ENCODE measurements at regions not wholly inside any gene's neighbourhood (a gene's known extent, or its start where the extent isn't known, plus 50 kb on each side); places are given as distances from the start of the nearest gene placed in this dataset.

DNA sequence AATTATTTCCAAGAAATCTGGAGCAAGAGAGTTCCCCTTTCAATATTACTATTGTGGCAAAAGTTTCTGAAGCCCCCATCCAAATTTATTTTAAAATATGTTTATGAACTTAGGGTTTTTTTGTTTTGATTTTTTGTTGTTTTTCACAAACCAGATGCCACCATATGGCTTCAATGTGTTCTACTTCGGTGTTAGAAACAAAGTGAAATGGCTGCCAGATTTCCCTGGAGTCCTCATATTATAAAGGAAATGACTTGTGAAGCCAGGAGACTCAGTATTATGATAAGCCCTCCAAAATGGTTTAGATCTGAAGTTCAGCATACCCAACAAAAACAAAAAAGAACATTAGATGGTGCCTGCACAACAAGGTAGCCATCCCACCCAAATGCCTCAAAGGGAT, 154.2 kb upstream of the SPANXC start:
- DNase-seq (ENCODE audit: low read depth) = no peak

DNA sequence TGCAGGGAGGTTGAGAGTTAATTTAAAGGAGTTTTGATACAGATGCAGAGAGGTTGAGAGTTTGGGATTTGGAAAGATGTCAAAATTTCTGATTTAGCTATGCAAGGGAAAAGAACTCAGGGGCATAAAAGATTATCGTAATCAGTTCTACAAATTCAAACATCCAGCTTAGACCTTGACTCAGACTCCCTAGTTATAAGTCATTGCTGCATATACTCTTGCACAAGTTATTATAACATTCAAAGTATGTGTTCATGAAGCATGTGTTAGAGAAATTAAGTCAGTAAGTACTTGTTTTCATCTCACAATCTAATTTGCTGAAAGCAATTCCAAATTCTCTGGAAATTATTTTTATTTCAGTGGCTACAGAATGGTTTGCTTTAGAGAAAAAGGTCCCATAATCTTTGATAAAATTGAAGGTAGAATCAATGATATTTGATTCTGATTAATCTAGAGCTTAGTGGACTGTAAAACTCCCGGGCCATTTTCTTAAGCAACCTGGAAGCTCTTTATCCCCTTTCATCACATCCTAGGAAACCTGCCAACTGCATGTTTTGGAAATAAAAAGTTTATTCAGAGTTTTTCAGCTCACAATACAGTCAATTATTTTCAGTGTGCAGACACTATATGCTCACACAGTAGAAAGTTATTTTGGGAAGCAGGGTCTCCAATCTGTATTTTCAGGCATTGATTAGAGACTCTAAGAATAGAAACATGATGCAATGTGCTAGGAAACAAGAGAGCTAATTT, 132.9 kb upstream of the SPANXC start:
- no peak for FAIRE-seq
- Histone ChIP-seq H3K4me3 (ENCODE audit: low read depth, low read length) (no peak overlapping the region), H3K36me3 (ENCODE audit: control insufficient read depth, insufficient read depth, low read length) (no peaks in the 10 kb centered on the region), H3K27me3 (ENCODE audit: control insufficient read depth, insufficient read depth, low read length) (no peaks in the 10 kb centered on the region)
- DNase-seq (ENCODE audit: low read depth) = no peak
- TF ChIP-seq, protein P1, sequence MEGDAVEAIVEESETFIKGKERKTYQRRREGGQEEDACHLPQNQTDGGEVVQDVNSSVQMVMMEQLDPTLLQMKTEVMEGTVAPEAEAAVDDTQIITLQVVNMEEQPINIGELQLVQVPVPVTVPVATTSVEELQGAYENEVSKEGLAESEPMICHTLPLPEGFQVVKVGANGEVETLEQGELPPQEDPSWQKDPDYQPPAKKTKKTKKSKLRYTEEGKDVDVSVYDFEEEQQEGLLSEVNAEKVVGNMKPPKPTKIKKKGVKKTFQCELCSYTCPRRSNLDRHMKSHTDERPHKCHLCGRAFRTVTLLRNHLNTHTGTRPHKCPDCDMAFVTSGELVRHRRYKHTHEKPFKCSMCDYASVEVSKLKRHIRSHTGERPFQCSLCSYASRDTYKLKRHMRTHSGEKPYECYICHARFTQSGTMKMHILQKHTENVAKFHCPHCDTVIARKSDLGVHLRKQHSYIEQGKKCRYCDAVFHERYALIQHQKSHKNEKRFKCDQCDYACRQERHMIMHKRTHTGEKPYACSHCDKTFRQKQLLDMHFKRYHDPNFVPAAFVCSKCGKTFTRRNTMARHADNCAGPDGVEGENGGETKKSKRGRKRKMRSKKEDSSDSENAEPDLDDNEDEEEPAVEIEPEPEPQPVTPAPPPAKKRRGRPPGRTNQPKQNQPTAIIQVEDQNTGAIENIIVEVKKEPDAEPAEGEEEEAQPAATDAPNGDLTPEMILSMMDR (IDR thresholded peaks at IDR 0.05; ENCODE audit: insufficient read depth, low read length, severe bottlenecking) = no peak

More for the DNA sequence above, 154.2 kb upstream of the SPANXC start:
- Histone ChIP-seq H3K27me3 (ENCODE audit: control insufficient read depth, insufficient read depth, low read length) (no peaks in the 10 kb centered on the region), H3K4me3 (ENCODE audit: low read depth, low read length) (no peak overlapping the region), H3K36me3 (ENCODE audit: control insufficient read depth, insufficient read depth, low read length) (no peaks in the 10 kb centered on the region)
- FAIRE-seq = no peak
- TF ChIP-seq, protein P1 (IDR thresholded peaks at IDR 0.05; ENCODE audit: insufficient read depth, low read length, severe bottlenecking) = no peak

GRCh38 chrX:141341743-141342142, 99.4 kb upstream of the SPANXC start:
- no peak for DNase-seq (ENCODE audit: low read depth)
- TF ChIP-seq, protein P1 (IDR thresholded peaks at IDR 0.05; ENCODE audit: insufficient read depth, low read length, severe bottlenecking) = no peak
- FAIRE-seq = no peak
- H3K36me3 ChIP-seq (ENCODE audit: control insufficient read depth, insufficient read depth, low read length) = no peaks in the 10 kb centered on the region
- no peaks in the 10 kb centered on the region for H3K27me3 ChIP-seq (ENCODE audit: control insufficient read depth, insufficient read depth, low read length)
- H3K4me3 ChIP-seq (ENCODE audit: low read depth, low read length) = no peak overlapping the region

DNA sequence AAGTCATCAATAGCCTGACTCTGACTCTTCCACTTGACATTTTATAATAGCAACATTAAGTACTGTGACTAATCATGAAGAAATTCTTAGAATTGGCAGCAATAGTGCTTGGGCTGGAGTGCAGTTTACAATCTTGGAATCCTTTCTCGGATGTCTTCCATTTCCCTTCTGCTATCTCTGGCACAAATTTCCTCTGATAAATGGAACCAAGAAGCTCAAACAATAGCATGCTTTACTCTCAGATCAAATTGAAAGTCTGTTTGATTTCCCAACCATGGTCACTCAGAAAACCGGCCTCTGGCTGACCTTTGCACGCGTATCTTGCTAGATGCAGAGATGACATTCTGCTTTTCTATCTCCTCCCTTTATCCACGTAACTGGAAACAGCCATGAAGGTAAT, 99.0 kb upstream of the SPANXC start:
- H3K27me3 ChIP-seq (ENCODE audit: control insufficient read depth, insufficient read depth, low read length) = no peaks in the 10 kb centered on the region
- H3K36me3 ChIP-seq (ENCODE audit: control insufficient read depth, insufficient read depth, low read length) = no peaks in the 10 kb centered on the region
- H3K4me3 ChIP-seq (ENCODE audit: low read depth, low read length) = no peak overlapping the region
- FAIRE-seq (no peak), DNase-seq (ENCODE audit: low read depth) (peak; percentile 35)
- TF ChIP-seq, protein P1 (IDR thresholded peaks at IDR 0.05; ENCODE audit: insufficient read depth, low read length, severe bottlenecking) = no peak

- Histone ChIP-seq H3K36me3 (ENCODE audit: control insufficient read depth, insufficient read depth, low read length) (no peaks in the 10 kb centered on the region), H3K4me3 (ENCODE audit: low read depth, low read length) (no peak overlapping the region), H3K27me3 (ENCODE audit: control insufficient read depth, insufficient read depth, low read length) (no peaks in the 10 kb centered on the region)
- DNase-seq (ENCODE audit: low read depth) (peak; percentile 22), FAIRE-seq (no peak)
- TF ChIP-seq, protein P1 (IDR thresholded peaks at IDR 0.05; ENCODE audit: insufficient read depth, low read length, severe bottlenecking) = no peak
These were observed 78.5 kb upstream of the SPANXC start for GRCh38 chrX:141320801-141321200.

- TF ChIP-seq, protein P1 (IDR thresholded peaks at IDR 0.05; ENCODE audit: insufficient read depth, low read length, severe bottlenecking) = no peak
- DNase-seq (ENCODE audit: low read depth) (peak; percentile 15), FAIRE-seq (no peak)
- Histone ChIP-seq H3K27me3 (ENCODE audit: control insufficient read depth, insufficient read depth, low read length) (no peaks in the 10 kb centered on the region), H3K4me3 (ENCODE audit: low read depth, low read length) (no peak overlapping the region), H3K36me3 (ENCODE audit: control insufficient read depth, insufficient read depth, low read length) (no peaks in the 10 kb centered on the region)
These were observed 72.1 kb upstream of the SPANXC start for GRCh38 chrX:141314441-141314840.
